ENCODE measurements at regions not wholly inside any gene's neighbourhood (a gene's known extent, or its start where the extent isn't known, plus 50 kb on each side); places are given as distances from the start of the nearest gene placed in this dataset.

- Mint-ChIP-seq H3K9me3 (ENCODE audit: unreplicated experiment) (no peaks in the 10 kb centered on the region), H3K36me3 (ENCODE audit: unreplicated experiment) (no peaks in the 10 kb centered on the region), H3K27ac (ENCODE audit: unreplicated experiment) (no peak overlapping the region), H3K4me1 (ENCODE audit: low read depth, unreplicated experiment) (peaks cover 3% of the 10 kb centered on the region), H3K4me3 (ENCODE audit: unreplicated experiment) (no peak overlapping the region), H3K27me3 (ENCODE audit: unreplicated experiment) (no peaks in the 10 kb centered on the region)
- no peak for DNase-seq
- TF ChIP-seq CTCF (IDR thresholded peaks at IDR 0.05; ENCODE audit: partially characterized antibody, unreplicated experiment): no peak
Measured at GRCh38 chr15:81532001-81532400, 158.0 kb upstream of the TMC3 start.

DNA sequence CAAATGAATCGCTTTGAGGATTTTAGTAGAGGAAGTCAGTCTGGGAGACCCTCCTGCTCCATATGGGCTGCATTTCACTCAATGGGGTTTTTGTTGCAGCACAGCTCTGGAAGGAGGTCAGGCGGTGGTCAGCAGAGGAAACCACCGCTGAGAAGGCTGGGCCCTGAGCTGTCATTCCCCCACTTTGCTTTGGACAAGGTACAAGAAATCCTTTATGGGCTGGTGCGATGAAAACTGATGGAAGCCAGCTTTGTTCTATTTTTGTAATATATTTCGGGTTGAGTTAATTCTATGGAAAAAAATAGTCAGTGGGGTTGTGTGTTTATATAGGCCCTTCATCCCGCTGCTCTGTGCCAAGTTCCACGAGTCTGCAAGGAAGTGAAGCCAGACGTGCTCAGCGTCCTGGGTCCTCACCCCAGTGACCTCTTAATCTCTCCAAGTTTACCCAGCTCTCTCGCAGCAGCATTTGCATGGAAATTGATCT lies 157.1 kb upstream of the TMC3 start:
- Mint-ChIP-seq H3K27me3 (ENCODE audit: unreplicated experiment) (no peaks in the 10 kb centered on the region), H3K36me3 (ENCODE audit: unreplicated experiment) (no peaks in the 10 kb centered on the region), H3K27ac (ENCODE audit: unreplicated experiment) (no peak overlapping the region), H3K9me3 (ENCODE audit: unreplicated experiment) (no peaks in the 10 kb centered on the region), H3K4me1 (ENCODE audit: low read depth, unreplicated experiment) (peaks cover 3% of the 10 kb centered on the region), H3K4me3 (ENCODE audit: unreplicated experiment) (no peak overlapping the region)
- DNase-seq: no peak
- no peak for TF ChIP-seq CTCF (IDR thresholded peaks at IDR 0.05; ENCODE audit: partially characterized antibody, unreplicated experiment)

GRCh38 chr15:81530271-81530691 lies 156.3 kb upstream of the TMC3 start:
- Mint-ChIP-seq H3K4me3 (ENCODE audit: unreplicated experiment) (no peak overlapping the region), H3K36me3 (ENCODE audit: unreplicated experiment) (no peaks in the 10 kb centered on the region), H3K27me3 (ENCODE audit: unreplicated experiment) (no peaks in the 10 kb centered on the region), H3K27ac (ENCODE audit: unreplicated experiment) (no peak overlapping the region), H3K9me3 (ENCODE audit: unreplicated experiment) (no peaks in the 10 kb centered on the region), H3K4me1 (ENCODE audit: low read depth, unreplicated experiment) (peaks cover 3% of the 10 kb centered on the region)
- TF ChIP-seq CTCF (IDR thresholded peaks at IDR 0.05; ENCODE audit: partially characterized antibody, unreplicated experiment): no peak
- no peak for DNase-seq

DNA sequence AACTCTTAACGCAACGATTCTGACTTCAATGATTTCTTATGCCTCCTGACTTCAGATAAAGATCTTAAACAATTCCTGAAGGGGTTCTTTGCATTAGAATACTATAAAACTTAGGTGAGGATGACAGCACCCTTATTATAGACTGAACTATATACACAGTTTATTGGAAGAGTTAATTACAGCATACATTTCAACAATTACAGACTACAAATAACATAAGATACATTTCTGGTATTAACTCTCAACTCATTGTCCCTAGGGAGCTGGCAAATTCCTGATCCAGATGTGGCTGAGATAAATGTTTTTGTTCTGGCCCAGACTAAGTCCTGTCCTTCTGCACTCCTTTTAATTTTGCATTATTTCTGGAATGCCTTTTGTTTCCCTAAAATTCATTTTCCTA lies 155.5 kb upstream of the TMC3 start:
- no peak for DNase-seq
- Mint-ChIP-seq H3K27me3 (ENCODE audit: unreplicated experiment) (no peaks in the 10 kb centered on the region), H3K36me3 (ENCODE audit: unreplicated experiment) (no peaks in the 10 kb centered on the region), H3K4me3 (ENCODE audit: unreplicated experiment) (no peak overlapping the region), H3K4me1 (ENCODE audit: low read depth, unreplicated experiment) (peaks cover 3% of the 10 kb centered on the region), H3K27ac (ENCODE audit: unreplicated experiment) (no peak overlapping the region), H3K9me3 (ENCODE audit: unreplicated experiment) (peaks cover 2% of the 10 kb centered on the region)
- TF ChIP-seq CTCF (IDR thresholded peaks at IDR 0.05; ENCODE audit: partially characterized antibody, unreplicated experiment): no peak

DNA sequence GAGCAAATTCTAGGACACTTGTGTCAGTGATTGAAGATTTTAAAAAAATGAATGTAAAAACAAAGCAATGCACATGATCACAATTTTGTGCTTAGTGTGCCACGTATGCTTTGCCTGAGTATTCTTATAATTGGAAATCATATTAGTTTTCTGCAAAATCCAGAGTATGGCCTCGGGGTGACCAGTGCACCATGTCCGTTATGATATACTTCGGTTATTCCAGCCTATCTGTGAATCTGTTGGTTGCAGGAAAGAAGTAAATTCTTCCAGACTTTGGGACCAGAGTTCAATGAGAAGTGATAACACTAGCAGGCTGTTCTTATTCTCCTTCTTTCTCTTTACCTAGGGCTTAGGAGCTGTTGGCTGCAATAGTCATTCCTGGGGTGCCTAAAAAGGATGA lies 152.0 kb upstream of the TMC3 start:
- Mint-ChIP-seq H3K36me3 (ENCODE audit: unreplicated experiment) (no peaks in the 10 kb centered on the region), H3K4me1 (ENCODE audit: low read depth, unreplicated experiment) (no peaks in the 10 kb centered on the region), H3K27me3 (ENCODE audit: unreplicated experiment) (no peaks in the 10 kb centered on the region), H3K4me3 (ENCODE audit: unreplicated experiment) (no peak overlapping the region), H3K27ac (ENCODE audit: unreplicated experiment) (no peak overlapping the region), H3K9me3 (ENCODE audit: unreplicated experiment) (peaks cover 2% of the 10 kb centered on the region)
- DNase-seq: no peak
- TF ChIP-seq CTCF (IDR thresholded peaks at IDR 0.05; ENCODE audit: partially characterized antibody, unreplicated experiment): no peak

All from glutamatergic neuron (in vitro differentiated cells).